ENCODE measurements at regions not wholly inside any gene's neighbourhood (a gene's known extent, or its start where the extent isn't known, plus 50 kb on each side); places are given as distances from the start of the nearest gene placed in this dataset.

- peaks cover 29% of the 10 kb centered on the region for H3K4me1 ChIP-seq (ENCODE audit: low read length)
- peak overlapping the region; percentile 48 for H2AFZ ChIP-seq (ENCODE audit: low read depth, low read length)
- peak overlapping the region; percentile 63 for H3K4me2 ChIP-seq (ENCODE audit: low read length)
- H3K9ac ChIP-seq (ENCODE audit: low read length) = no peak overlapping the region
- no peaks in the 10 kb centered on the region for H3K9me3 ChIP-seq (ENCODE audit: insufficient read depth, low read length)
- H4K20me1 ChIP-seq (ENCODE audit: insufficient read depth, low read length) = no peaks in the 10 kb centered on the region
- H3K27ac ChIP-seq (ENCODE audit: low read length) = no peak overlapping the region
- TF ChIP-seq, protein P1, sequence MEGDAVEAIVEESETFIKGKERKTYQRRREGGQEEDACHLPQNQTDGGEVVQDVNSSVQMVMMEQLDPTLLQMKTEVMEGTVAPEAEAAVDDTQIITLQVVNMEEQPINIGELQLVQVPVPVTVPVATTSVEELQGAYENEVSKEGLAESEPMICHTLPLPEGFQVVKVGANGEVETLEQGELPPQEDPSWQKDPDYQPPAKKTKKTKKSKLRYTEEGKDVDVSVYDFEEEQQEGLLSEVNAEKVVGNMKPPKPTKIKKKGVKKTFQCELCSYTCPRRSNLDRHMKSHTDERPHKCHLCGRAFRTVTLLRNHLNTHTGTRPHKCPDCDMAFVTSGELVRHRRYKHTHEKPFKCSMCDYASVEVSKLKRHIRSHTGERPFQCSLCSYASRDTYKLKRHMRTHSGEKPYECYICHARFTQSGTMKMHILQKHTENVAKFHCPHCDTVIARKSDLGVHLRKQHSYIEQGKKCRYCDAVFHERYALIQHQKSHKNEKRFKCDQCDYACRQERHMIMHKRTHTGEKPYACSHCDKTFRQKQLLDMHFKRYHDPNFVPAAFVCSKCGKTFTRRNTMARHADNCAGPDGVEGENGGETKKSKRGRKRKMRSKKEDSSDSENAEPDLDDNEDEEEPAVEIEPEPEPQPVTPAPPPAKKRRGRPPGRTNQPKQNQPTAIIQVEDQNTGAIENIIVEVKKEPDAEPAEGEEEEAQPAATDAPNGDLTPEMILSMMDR (IDR thresholded peaks at IDR 0.05; ENCODE audit: low read depth, low read length) = no peak
- no peak for TF ChIP-seq EZH2phosphoT487 (IDR thresholded peaks at IDR 0.05; ENCODE audit: low read depth)
- 0 out of 2 replicates have a peak, but pooled peaks cover 10% of the 10 kb centered on the region for H3K27me3 ChIP-seq (ENCODE audit: low read depth, low read length)
- H3K79me2 ChIP-seq (ENCODE audit: low read length) = no peaks in the 10 kb centered on the region
- peak overlapping the region; percentile 51 for H3K4me3 ChIP-seq (ENCODE audit: low read length)
- H3K36me3 ChIP-seq (replicated peaks; ENCODE audit: low read depth, low read length) = no peaks in the 10 kb centered on the region
These were observed 113.0 kb upstream of the NEDD4L start for GRCh38 chr18:57931038-57931437.

GRCh38 chr18:57930476-57930875, 113.5 kb upstream of the NEDD4L start:
- TF ChIP-seq EZH2phosphoT487 (IDR thresholded peaks at IDR 0.05; ENCODE audit: low read depth) = no peak
- TF ChIP-seq, protein P1 (IDR thresholded peaks at IDR 0.05; ENCODE audit: low read depth, low read length) = no peak
- Histone ChIP-seq H3K9ac (ENCODE audit: low read length) (no peak overlapping the region), H3K4me2 (ENCODE audit: low read length) (peak overlapping the region; percentile 63), H4K20me1 (ENCODE audit: insufficient read depth, low read length) (no peaks in the 10 kb centered on the region), H3K79me2 (ENCODE audit: low read length) (no peaks in the 10 kb centered on the region), H3K27ac (ENCODE audit: low read length) (no peak overlapping the region), H3K27me3 (ENCODE audit: low read depth, low read length) (0 out of 2 replicates have a peak, but pooled peaks cover 6% of the 10 kb centered on the region), H3K36me3 (replicated peaks; ENCODE audit: low read depth, low read length) (no peaks in the 10 kb centered on the region), H3K9me3 (ENCODE audit: insufficient read depth, low read length) (no peaks in the 10 kb centered on the region), H2AFZ (ENCODE audit: low read depth, low read length) (peak overlapping the region; percentile 48), H3K4me1 (ENCODE audit: low read length) (peaks cover 32% of the 10 kb centered on the region), H3K4me3 (ENCODE audit: low read length) (peak overlapping the region; percentile 51)

DNA sequence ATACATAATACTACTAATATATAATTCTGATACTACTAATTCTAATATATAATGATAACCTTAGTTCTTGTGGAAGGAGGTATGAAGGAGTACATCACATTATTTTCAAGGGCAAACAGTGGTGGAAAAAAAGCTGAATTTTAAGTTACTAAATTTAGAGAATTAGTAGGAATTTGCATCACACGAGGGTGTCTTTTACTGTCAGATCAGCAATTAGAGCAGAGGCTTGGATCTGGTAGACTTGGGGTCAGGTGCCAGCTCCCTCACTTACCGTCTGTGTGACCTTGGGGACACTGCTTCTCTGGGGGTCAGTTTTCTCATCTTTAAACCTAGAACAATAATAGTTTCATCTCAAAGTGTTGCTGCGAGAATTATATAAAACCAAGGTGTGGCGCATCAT, 114.1 kb upstream of the NEDD4L start:
- no peaks in the 10 kb centered on the region for H3K36me3 ChIP-seq (replicated peaks; ENCODE audit: low read depth, low read length)
- H3K4me1 ChIP-seq (ENCODE audit: low read length) = peaks cover 28% of the 10 kb centered on the region
- H3K9ac ChIP-seq (ENCODE audit: low read length) = no peak overlapping the region
- H3K4me2 ChIP-seq (ENCODE audit: low read length) = no peak overlapping the region
- H3K9me3 ChIP-seq (ENCODE audit: insufficient read depth, low read length) = no peaks in the 10 kb centered on the region
- no peak overlapping the region for H3K4me3 ChIP-seq (ENCODE audit: low read length)
- TF ChIP-seq, protein P1 (IDR thresholded peaks at IDR 0.05; ENCODE audit: low read depth, low read length) = no peak
- TF ChIP-seq EZH2phosphoT487 (IDR thresholded peaks at IDR 0.05; ENCODE audit: low read depth) = no peak
- H3K27ac ChIP-seq (ENCODE audit: low read length) = no peak overlapping the region
- H3K79me2 ChIP-seq (ENCODE audit: low read length) = no peaks in the 10 kb centered on the region
- H2AFZ ChIP-seq (ENCODE audit: low read depth, low read length) = no peak overlapping the region
- 0 out of 2 replicates have a peak, but pooled peaks cover 2% of the 10 kb centered on the region for H3K27me3 ChIP-seq (ENCODE audit: low read depth, low read length)
- H4K20me1 ChIP-seq (ENCODE audit: insufficient read depth, low read length) = no peaks in the 10 kb centered on the region

GRCh38 chr18:57928466-57928865, 115.6 kb upstream of the NEDD4L start:
- Histone ChIP-seq H4K20me1 (ENCODE audit: insufficient read depth, low read length) (no peaks in the 10 kb centered on the region), H2AFZ (ENCODE audit: low read depth, low read length) (no peak overlapping the region), H3K27me3 (ENCODE audit: low read depth, low read length) (no peaks in the 10 kb centered on the region), H3K9ac (ENCODE audit: low read length) (no peak overlapping the region), H3K79me2 (ENCODE audit: low read length) (no peaks in the 10 kb centered on the region), H3K9me3 (ENCODE audit: insufficient read depth, low read length) (no peaks in the 10 kb centered on the region), H3K4me2 (ENCODE audit: low read length) (no peak overlapping the region), H3K36me3 (replicated peaks; ENCODE audit: low read depth, low read length) (no peaks in the 10 kb centered on the region), H3K4me1 (ENCODE audit: low read length) (peaks cover 28% of the 10 kb centered on the region), H3K4me3 (ENCODE audit: low read length) (no peak overlapping the region), H3K27ac (ENCODE audit: low read length) (no peak overlapping the region)
- TF ChIP-seq, protein P1 (IDR thresholded peaks at IDR 0.05; ENCODE audit: low read depth, low read length) = no peak
- no peak for TF ChIP-seq EZH2phosphoT487 (IDR thresholded peaks at IDR 0.05; ENCODE audit: low read depth)
